ENCODE measurements at regions not wholly inside any gene's neighbourhood (a gene's known extent, or its start where the extent isn't known, plus 50 kb on each side); places are given as distances from the start of the nearest gene placed in this dataset.

DNA sequence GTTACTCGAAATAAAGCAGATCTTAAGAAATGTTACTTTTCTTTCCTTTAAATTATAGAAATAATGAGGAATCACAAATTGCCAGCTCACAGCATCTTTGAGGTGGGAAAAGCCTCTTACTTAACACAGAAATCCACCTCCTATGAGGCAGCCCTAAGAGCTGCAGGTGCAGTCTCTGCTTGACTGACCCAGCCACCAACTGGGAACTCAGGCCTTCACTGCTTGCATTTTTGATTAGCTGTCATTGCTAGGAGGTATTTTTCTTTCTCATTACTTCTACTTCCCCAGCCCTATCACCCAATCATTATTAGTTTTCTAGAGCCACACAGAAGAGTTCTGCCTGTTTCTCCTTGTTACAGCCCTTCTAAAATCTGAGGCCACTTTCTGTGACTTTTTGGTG lies 416.5 kb upstream of the KLF4 start:
- H3K4me1 ChIP-seq (ENCODE audit: insufficient read depth, low read length): no peaks in the 10 kb centered on the region
- DNase-seq (no peak), ATAC-seq (no peak)
- H3K36me3 ChIP-seq (ENCODE audit: low read depth, low read length): no peaks in the 10 kb centered on the region
- ChIA-PET CTCF (no interaction called here), POLR2A (ENCODE audit: unreplicated experiment) (no interaction called here)
- no peaks in the 10 kb centered on the region for H3K9me2 ChIP-seq (replicated peaks; ENCODE audit: low read length)
- TF ChIP-seq EZH2 (IDR thresholded peaks at IDR 0.05; ENCODE audit: low read length, unreplicated experiment) (no peak), EZH2phosphoT487 (IDR thresholded peaks at IDR 0.05; ENCODE audit: borderline replicate concordance, low read length) (no peak)
- TF ChIP-seq, protein P1, sequence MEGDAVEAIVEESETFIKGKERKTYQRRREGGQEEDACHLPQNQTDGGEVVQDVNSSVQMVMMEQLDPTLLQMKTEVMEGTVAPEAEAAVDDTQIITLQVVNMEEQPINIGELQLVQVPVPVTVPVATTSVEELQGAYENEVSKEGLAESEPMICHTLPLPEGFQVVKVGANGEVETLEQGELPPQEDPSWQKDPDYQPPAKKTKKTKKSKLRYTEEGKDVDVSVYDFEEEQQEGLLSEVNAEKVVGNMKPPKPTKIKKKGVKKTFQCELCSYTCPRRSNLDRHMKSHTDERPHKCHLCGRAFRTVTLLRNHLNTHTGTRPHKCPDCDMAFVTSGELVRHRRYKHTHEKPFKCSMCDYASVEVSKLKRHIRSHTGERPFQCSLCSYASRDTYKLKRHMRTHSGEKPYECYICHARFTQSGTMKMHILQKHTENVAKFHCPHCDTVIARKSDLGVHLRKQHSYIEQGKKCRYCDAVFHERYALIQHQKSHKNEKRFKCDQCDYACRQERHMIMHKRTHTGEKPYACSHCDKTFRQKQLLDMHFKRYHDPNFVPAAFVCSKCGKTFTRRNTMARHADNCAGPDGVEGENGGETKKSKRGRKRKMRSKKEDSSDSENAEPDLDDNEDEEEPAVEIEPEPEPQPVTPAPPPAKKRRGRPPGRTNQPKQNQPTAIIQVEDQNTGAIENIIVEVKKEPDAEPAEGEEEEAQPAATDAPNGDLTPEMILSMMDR (conservative IDR thresholded peaks at IDR 0.05; ENCODE audit: low read depth, low read length): no peak
- H3K9me3 ChIP-seq (ENCODE audit: low read length): no peaks in the 10 kb centered on the region
- no TSS peak for BruUV-seq (replicated peaks)
- H3K27ac ChIP-seq (ENCODE audit: low read length): no peak overlapping the region
- no peaks in the 10 kb centered on the region for H3K27me3 ChIP-seq (ENCODE audit: low read length)
- H2AFZ ChIP-seq (ENCODE audit: low read length): no peak overlapping the region
- H3K9ac ChIP-seq (ENCODE audit: low read length): no peak overlapping the region
- no peaks in the 10 kb centered on the region for H4K20me1 ChIP-seq (ENCODE audit: low read length)
- H3K4me2 ChIP-seq (ENCODE audit: low read length): no peak overlapping the region
- H3K79me2 ChIP-seq (ENCODE audit: low read length): no peaks in the 10 kb centered on the region
- no peak overlapping the region for H3K4me3 ChIP-seq (ENCODE audit: low read length)
- no peaks in the 10 kb centered on the region for H3F3A ChIP-seq (ENCODE audit: low read length, unreplicated experiment)
- intact Hi-C loops (cut with micrococcal nuclease): no loop called here

GRCh38 chr9:107905308-107906020 lies 415.9 kb upstream of the KLF4 start:
- H3F3A ChIP-seq (ENCODE audit: low read length, unreplicated experiment): no peaks in the 10 kb centered on the region
- TF ChIP-seq, protein P1 (conservative IDR thresholded peaks at IDR 0.05; ENCODE audit: low read depth, low read length): no peak
- no peak for TF ChIP-seq EZH2phosphoT487 (IDR thresholded peaks at IDR 0.05; ENCODE audit: borderline replicate concordance, low read length)
- no peak for TF ChIP-seq EZH2 (IDR thresholded peaks at IDR 0.05; ENCODE audit: low read length, unreplicated experiment)
- H3K9ac ChIP-seq (ENCODE audit: low read length): no peak overlapping the region
- CTCF ChIA-PET: no interaction called here
- no peaks in the 10 kb centered on the region for H4K20me1 ChIP-seq (ENCODE audit: low read length)
- no peak overlapping the region for H3K27ac ChIP-seq (ENCODE audit: low read length)
- intact Hi-C loops (cut with micrococcal nuclease): no loop called here
- H3K9me2 ChIP-seq (replicated peaks; ENCODE audit: low read length): no peaks in the 10 kb centered on the region
- no peak for ATAC-seq
- no peaks in the 10 kb centered on the region for H3K4me1 ChIP-seq (ENCODE audit: insufficient read depth, low read length)
- no peaks in the 10 kb centered on the region for H3K9me3 ChIP-seq (ENCODE audit: low read length)
- DNase-seq: no peak
- POLR2A ChIA-PET (ENCODE audit: unreplicated experiment): no interaction called here
- no peaks in the 10 kb centered on the region for H3K36me3 ChIP-seq (ENCODE audit: low read depth, low read length)
- H2AFZ ChIP-seq (ENCODE audit: low read length): no peak overlapping the region
- no peak overlapping the region for H3K4me3 ChIP-seq (ENCODE audit: low read length)
- H3K79me2 ChIP-seq (ENCODE audit: low read length): no peaks in the 10 kb centered on the region
- H3K27me3 ChIP-seq (ENCODE audit: low read length): no peaks in the 10 kb centered on the region
- no peak overlapping the region for H3K4me2 ChIP-seq (ENCODE audit: low read length)
- no TSS peak for BruUV-seq (replicated peaks)

- ATAC-seq: no peak
- Histone ChIP-seq H3K4me3 (ENCODE audit: low read length) (no peak overlapping the region), H3K9me2 (replicated peaks; ENCODE audit: low read length) (no peaks in the 10 kb centered on the region), H3K27me3 (ENCODE audit: low read length) (no peaks in the 10 kb centered on the region), H3F3A (ENCODE audit: low read length, unreplicated experiment) (no peaks in the 10 kb centered on the region), H3K9me3 (ENCODE audit: low read length) (no peaks in the 10 kb centered on the region), H2AFZ (ENCODE audit: low read length) (no peak overlapping the region), H3K9ac (ENCODE audit: low read length) (no peak overlapping the region), H3K4me2 (ENCODE audit: low read length) (no peak overlapping the region), H4K20me1 (ENCODE audit: low read length) (no peaks in the 10 kb centered on the region), H3K27ac (ENCODE audit: low read length) (no peak overlapping the region), H3K36me3 (ENCODE audit: low read depth, low read length) (no peaks in the 10 kb centered on the region), H3K79me2 (ENCODE audit: low read length) (no peaks in the 10 kb centered on the region), H3K4me1 (ENCODE audit: insufficient read depth, low read length) (no peaks in the 10 kb centered on the region)
- intact Hi-C loops (cut with micrococcal nuclease): no loop called here
- DNase-seq: no peak
- CTCF ChIA-PET: no interaction called here
- POLR2A ChIA-PET (ENCODE audit: unreplicated experiment): no interaction called here
- BruUV-seq (replicated peaks): no TSS peak
- no peak for TF ChIP-seq EZH2 (IDR thresholded peaks at IDR 0.05; ENCODE audit: low read length, unreplicated experiment)
- TF ChIP-seq EZH2phosphoT487 (IDR thresholded peaks at IDR 0.05; ENCODE audit: borderline replicate concordance, low read length): no peak
- TF ChIP-seq, protein P1 (conservative IDR thresholded peaks at IDR 0.05; ENCODE audit: low read depth, low read length): no peak
Measured at GRCh38 chr9:107899961-107900330, 410.4 kb upstream of the KLF4 start.
